ENCODE measurements at regions not wholly inside any gene's neighbourhood (a gene's known extent, or its start where the extent isn't known, plus 50 kb on each side); places are given as distances from the start of the nearest gene placed in this dataset.

- H3K36me3 Mint-ChIP-seq (ENCODE audit: insufficient read depth): no peaks in the 10 kb centered on the region
- no peak overlapping the region for H3K27ac Mint-ChIP-seq (ENCODE audit: low read depth)
- DNase-seq (ENCODE audit: low spot score in 2 of 2): no peak
- H3K4me1 Mint-ChIP-seq: no peaks in the 10 kb centered on the region
- H3K9me3 Mint-ChIP-seq: no peaks in the 10 kb centered on the region
- ATAC-seq (replicated peaks; ENCODE audit: extremely low read depth, poor library complexity, severe bottlenecking): no peak
- no peak overlapping the region for H3K4me3 Mint-ChIP-seq
- H3K27me3 Mint-ChIP-seq: peaks cover 17% of the 10 kb centered on the region
Observed at GRCh38 chr12:89289720-89290119, 62.6 kb downstream of the DUSP6 start.

GRCh38 chr12:89288959-89289358 is 63.3 kb downstream of the DUSP6 start:
- Mint-ChIP-seq H3K4me3 (no peak overlapping the region), H3K27ac (ENCODE audit: low read depth) (no peak overlapping the region), H3K9me3 (no peaks in the 10 kb centered on the region), H3K36me3 (ENCODE audit: insufficient read depth) (no peaks in the 10 kb centered on the region), H3K27me3 (peaks cover 14% of the 10 kb centered on the region), H3K4me1 (no peaks in the 10 kb centered on the region)
- DNase-seq (ENCODE audit: low spot score in 2 of 2) (no peak), ATAC-seq (replicated peaks; ENCODE audit: extremely low read depth, poor library complexity, severe bottlenecking) (no peak)

DNA sequence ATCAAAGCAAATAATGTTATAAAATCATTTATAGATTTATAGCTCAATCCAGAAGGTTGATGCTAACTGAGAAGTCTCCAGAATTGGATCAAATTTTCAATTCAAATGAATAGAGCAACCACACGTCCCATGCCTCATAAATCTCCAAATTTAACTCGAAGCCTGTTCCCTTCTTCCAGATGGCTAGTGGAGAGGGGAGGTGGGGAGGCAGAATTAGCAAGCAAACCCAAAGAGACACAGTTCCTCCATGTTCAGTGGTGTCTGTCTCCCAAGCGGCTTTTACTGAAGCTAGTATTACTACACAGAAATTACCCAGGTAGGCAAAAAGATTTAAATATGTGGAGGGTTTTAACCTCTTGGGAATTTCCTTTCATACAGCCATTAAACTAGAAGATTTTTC is 65.8 kb downstream of the DUSP6 start:
- DNase-seq (ENCODE audit: low spot score in 2 of 2) (no peak), ATAC-seq (replicated peaks; ENCODE audit: extremely low read depth, poor library complexity, severe bottlenecking) (no peak)
- Mint-ChIP-seq H3K27me3 (no peaks in the 10 kb centered on the region), H3K4me3 (no peak overlapping the region), H3K9me3 (no peaks in the 10 kb centered on the region), H3K36me3 (ENCODE audit: insufficient read depth) (no peaks in the 10 kb centered on the region), H3K27ac (ENCODE audit: low read depth) (no peak overlapping the region), H3K4me1 (no peaks in the 10 kb centered on the region)

GRCh38 chr12:89281539-89281867 is 70.8 kb downstream of the DUSP6 start:
- no peaks in the 10 kb centered on the region for H3K36me3 Mint-ChIP-seq (ENCODE audit: insufficient read depth)
- no peak overlapping the region for H3K4me3 Mint-ChIP-seq
- no peaks in the 10 kb centered on the region for H3K4me1 Mint-ChIP-seq
- H3K27ac Mint-ChIP-seq (ENCODE audit: low read depth): no peak overlapping the region
- no peaks in the 10 kb centered on the region for H3K9me3 Mint-ChIP-seq
- H3K27me3 Mint-ChIP-seq: no peaks in the 10 kb centered on the region
- ATAC-seq (replicated peaks; ENCODE audit: extremely low read depth, poor library complexity, severe bottlenecking): no peak
- DNase-seq (ENCODE audit: low spot score in 2 of 2): no peak

DNA sequence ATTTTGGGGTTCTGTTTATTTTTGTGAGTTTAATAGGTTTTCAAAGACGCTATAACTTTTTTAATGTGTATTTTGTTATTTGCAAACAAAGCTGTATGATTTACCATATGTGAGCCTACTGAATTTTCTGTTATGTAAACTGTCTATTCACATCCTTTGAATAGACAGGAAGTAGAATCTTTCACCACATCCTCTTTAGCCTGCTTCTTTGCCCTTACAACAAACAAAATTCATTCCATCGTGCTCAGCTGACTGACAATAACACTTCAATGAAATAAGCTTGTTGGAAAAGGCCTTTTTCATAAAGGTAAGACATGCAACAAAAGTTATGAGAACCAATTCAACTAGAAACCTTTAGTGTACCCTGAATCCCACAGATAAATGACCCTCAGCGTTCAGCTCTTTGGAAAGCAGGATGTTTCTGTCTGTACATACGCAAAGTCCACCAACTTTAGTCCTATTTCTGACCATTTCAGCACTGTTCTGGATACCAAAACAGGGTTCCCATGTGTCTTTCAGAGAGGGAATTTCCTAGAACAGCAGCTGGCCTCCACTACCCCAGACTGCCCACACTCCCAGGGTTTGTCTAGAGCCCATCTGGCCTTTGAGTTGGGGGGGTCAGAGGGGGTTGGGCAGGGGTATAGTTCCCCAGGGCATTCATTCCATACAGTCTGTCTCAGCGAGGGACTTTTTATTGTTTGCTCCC is 71.3 kb downstream of the DUSP6 start:
- Mint-ChIP-seq H3K27ac (ENCODE audit: low read depth) (no peak overlapping the region), H3K27me3 (no peaks in the 10 kb centered on the region), H3K9me3 (no peaks in the 10 kb centered on the region), H3K4me3 (no peak overlapping the region), H3K36me3 (ENCODE audit: insufficient read depth) (no peaks in the 10 kb centered on the region), H3K4me1 (no peaks in the 10 kb centered on the region)
- DNase-seq (ENCODE audit: low spot score in 2 of 2): no peak
- ATAC-seq (replicated peaks; ENCODE audit: extremely low read depth, poor library complexity, severe bottlenecking): peak; percentile 83

DNA sequence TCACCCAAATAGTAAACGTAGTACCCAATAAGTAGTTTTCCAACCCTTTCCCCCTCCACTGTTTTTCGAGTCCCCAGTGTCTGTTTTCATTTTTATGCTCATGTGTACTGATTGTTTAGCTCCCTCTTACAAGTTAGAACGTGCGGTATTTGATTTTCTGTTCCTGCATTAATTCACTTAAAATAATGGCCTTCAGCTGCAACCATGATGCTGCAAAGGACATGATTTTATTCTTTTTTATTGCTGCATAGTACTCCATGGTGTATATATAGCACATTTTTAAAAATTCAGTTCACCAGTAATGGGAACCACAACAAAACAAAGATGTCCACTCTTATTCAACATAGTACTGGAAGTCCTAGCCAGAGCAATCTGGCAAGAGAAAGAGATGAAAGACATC is 72.8 kb downstream of the DUSP6 start:
- ATAC-seq (replicated peaks; ENCODE audit: extremely low read depth, poor library complexity, severe bottlenecking): no peak
- no peaks in the 10 kb centered on the region for H3K36me3 Mint-ChIP-seq (ENCODE audit: insufficient read depth)

DNA sequence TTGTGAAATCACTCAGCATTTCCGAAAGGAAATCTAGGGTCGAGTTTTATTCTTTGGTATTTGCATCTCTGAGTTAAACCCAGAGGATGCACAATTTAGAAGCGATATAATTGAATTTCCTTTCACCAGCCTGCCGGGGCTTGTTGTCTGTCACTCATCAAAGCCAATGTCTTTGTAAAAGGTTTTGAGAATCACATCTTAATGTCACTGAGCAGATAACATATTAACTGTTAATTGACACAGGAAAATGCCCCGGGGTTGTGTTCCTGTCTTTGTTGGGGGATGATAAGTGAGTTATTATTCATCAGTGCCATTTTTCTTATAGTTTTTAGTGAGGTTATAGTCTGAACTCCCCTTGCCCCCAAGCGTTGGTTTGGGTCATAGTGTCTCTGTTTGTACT is 73.4 kb downstream of the DUSP6 start:
- Mint-ChIP-seq H3K36me3 (ENCODE audit: insufficient read depth) (no peaks in the 10 kb centered on the region), H3K27ac (ENCODE audit: low read depth) (no peak overlapping the region), H3K9me3 (no peaks in the 10 kb centered on the region), H3K4me1 (peaks cover 1% of the 10 kb centered on the region), H3K27me3 (no peaks in the 10 kb centered on the region), H3K4me3 (no peak overlapping the region)
- ATAC-seq (replicated peaks; ENCODE audit: extremely low read depth, poor library complexity, severe bottlenecking) (no peak), DNase-seq (ENCODE audit: low spot score in 2 of 2) (no peak)

More for the DNA sequence above, 72.8 kb downstream of the DUSP6 start:
- Mint-ChIP-seq H3K9me3 (no peaks in the 10 kb centered on the region), H3K27me3 (no peaks in the 10 kb centered on the region), H3K4me3 (no peak overlapping the region), H3K27ac (ENCODE audit: low read depth) (no peak overlapping the region), H3K4me1 (no peaks in the 10 kb centered on the region)
- no peak for DNase-seq (ENCODE audit: low spot score in 2 of 2)

DNA sequence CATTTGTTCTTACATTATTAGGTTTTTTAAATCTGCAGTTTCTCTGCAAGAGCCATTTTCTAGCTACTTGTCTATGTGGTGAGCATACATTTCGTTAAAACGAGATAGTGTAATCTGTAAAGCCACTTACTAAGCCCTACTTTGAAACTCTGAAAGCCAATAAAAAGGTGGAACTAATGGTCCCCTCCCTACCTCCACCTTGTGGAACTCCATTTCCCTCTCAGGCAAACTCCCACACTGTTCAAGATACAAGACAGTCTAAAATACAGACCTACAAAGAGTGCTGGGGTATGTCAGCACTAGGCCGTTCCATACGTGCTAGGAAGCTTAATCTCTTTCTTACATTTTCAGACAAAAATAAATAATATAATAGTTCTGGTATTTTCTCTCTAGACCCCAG is 74.1 kb downstream of the DUSP6 start:
- Mint-ChIP-seq H3K27me3 (no peaks in the 10 kb centered on the region), H3K4me1 (peaks cover 8% of the 10 kb centered on the region), H3K4me3 (no peak overlapping the region), H3K9me3 (no peaks in the 10 kb centered on the region), H3K27ac (ENCODE audit: low read depth) (no peak overlapping the region), H3K36me3 (ENCODE audit: insufficient read depth) (no peaks in the 10 kb centered on the region)
- no peak for ATAC-seq (replicated peaks; ENCODE audit: extremely low read depth, poor library complexity, severe bottlenecking)
- no peak for DNase-seq (ENCODE audit: low spot score in 2 of 2)

GRCh38 chr12:89276860-89277259 is 75.4 kb downstream of the DUSP6 start:
- no peaks in the 10 kb centered on the region for H3K27me3 Mint-ChIP-seq
- peaks cover 13% of the 10 kb centered on the region for H3K4me1 Mint-ChIP-seq
- no peak for DNase-seq (ENCODE audit: low spot score in 2 of 2)
- no peak overlapping the region for H3K4me3 Mint-ChIP-seq
- no peaks in the 10 kb centered on the region for H3K36me3 Mint-ChIP-seq (ENCODE audit: insufficient read depth)
- ATAC-seq (replicated peaks; ENCODE audit: extremely low read depth, poor library complexity, severe bottlenecking): no peak
- no peak overlapping the region for H3K27ac Mint-ChIP-seq (ENCODE audit: low read depth)
- no peaks in the 10 kb centered on the region for H3K9me3 Mint-ChIP-seq

DNA sequence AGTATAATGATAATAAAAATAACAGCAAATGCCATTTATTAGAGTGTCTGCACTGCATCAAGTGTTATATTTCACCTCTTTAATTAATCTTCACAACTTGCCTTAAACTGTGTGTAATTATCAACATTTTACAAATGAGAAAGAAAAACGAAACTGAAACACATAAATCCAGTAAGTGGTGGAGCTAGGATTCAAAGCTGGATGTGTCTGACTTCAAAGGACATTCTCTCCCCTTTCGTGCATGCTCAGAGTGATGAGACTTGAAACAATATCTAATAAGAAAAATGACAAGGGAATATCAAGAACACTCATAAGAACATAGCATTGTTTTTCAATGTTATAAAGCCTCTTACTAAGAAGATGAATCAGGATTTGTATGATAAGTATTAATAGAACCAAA is 78.8 kb downstream of the DUSP6 start:
- Mint-ChIP-seq H3K9me3 (peaks cover 6% of the 10 kb centered on the region), H3K27ac (ENCODE audit: low read depth) (no peak overlapping the region), H3K36me3 (ENCODE audit: insufficient read depth) (no peaks in the 10 kb centered on the region), H3K4me3 (no peak overlapping the region), H3K4me1 (peaks cover 13% of the 10 kb centered on the region), H3K27me3 (no peaks in the 10 kb centered on the region)
- DNase-seq (ENCODE audit: low spot score in 2 of 2) (no peak), ATAC-seq (replicated peaks; ENCODE audit: extremely low read depth, poor library complexity, severe bottlenecking) (no peak)

- no peak for DNase-seq (ENCODE audit: low spot score in 2 of 2)
- no peak overlapping the region for H3K4me3 Mint-ChIP-seq
Observed at GRCh38 chr12:89270548-89270947, 81.8 kb downstream of the DUSP6 start.

DNA sequence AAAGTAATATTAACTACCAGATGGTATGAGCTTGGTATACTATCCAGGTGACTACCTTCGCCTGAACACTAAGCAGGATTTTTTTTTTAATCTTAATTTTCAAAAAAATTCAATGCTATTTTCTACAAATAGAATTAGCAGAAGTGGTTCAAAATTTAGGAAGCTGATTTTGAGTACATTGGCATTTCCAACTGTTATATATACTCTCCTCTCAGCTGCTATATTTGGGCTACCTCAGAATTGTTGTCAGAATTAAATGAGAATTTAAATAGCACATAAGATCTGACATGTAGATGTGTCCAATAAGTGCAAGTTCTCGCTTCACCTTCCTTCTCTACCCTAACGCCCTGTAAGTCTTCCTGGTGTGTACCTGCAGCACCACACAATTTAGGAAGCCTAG is 83.1 kb downstream of the DUSP6 start:
- ATAC-seq (replicated peaks; ENCODE audit: extremely low read depth, poor library complexity, severe bottlenecking): no peak
- H3K36me3 Mint-ChIP-seq (ENCODE audit: insufficient read depth): no peaks in the 10 kb centered on the region

More at GRCh38 chr12:89270548-89270947, 81.8 kb downstream of the DUSP6 start:
- Mint-ChIP-seq H3K27me3 (no peaks in the 10 kb centered on the region), H3K9me3 (peaks cover 6% of the 10 kb centered on the region), H3K4me1 (peaks cover 13% of the 10 kb centered on the region), H3K36me3 (ENCODE audit: insufficient read depth) (no peaks in the 10 kb centered on the region), H3K27ac (ENCODE audit: low read depth) (no peak overlapping the region)
- no peak for ATAC-seq (replicated peaks; ENCODE audit: extremely low read depth, poor library complexity, severe bottlenecking)

DNA sequence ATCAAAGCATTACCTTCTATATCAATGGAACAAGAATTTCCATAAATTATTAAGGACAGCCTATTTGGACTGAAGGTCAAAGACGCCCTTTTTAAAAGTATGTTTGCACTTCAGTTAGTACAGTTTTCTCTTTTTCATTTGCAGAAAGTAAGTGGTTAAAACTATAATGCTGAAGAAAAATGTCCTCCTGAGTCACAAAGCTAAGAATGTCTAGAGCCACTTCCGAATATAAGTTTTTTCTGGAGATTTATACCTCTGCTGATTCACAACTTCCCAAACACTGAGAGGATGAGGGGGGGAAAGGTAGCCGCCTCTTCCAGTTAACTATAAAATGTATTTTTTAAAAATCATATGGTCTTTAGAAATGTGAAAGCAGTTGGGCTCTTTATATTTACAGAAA is 84.9 kb downstream of the DUSP6 start:
- peaks cover 8% of the 10 kb centered on the region for H3K27me3 Mint-ChIP-seq

More for the DNA sequence above, 83.1 kb downstream of the DUSP6 start:
- Mint-ChIP-seq H3K27ac (ENCODE audit: low read depth) (no peak overlapping the region), H3K27me3 (peaks cover 2% of the 10 kb centered on the region), H3K9me3 (peaks cover 6% of the 10 kb centered on the region), H3K4me1 (peaks cover 13% of the 10 kb centered on the region), H3K4me3 (no peak overlapping the region)
- no peak for DNase-seq (ENCODE audit: low spot score in 2 of 2)

More for the DNA sequence above, 84.9 kb downstream of the DUSP6 start:
- Mint-ChIP-seq H3K27ac (ENCODE audit: low read depth) (no peak overlapping the region), H3K9me3 (peaks cover 6% of the 10 kb centered on the region), H3K4me1 (no peaks in the 10 kb centered on the region), H3K36me3 (ENCODE audit: insufficient read depth) (no peaks in the 10 kb centered on the region), H3K4me3 (no peak overlapping the region)
- ATAC-seq (replicated peaks; ENCODE audit: extremely low read depth, poor library complexity, severe bottlenecking): no peak
- no peak for DNase-seq (ENCODE audit: low spot score in 2 of 2)
